ENCODE measurements at regions not wholly inside any gene's neighbourhood (a gene's known extent, or its start where the extent isn't known, plus 50 kb on each side); places are given as distances from the start of the nearest gene placed in this dataset.

DNA sequence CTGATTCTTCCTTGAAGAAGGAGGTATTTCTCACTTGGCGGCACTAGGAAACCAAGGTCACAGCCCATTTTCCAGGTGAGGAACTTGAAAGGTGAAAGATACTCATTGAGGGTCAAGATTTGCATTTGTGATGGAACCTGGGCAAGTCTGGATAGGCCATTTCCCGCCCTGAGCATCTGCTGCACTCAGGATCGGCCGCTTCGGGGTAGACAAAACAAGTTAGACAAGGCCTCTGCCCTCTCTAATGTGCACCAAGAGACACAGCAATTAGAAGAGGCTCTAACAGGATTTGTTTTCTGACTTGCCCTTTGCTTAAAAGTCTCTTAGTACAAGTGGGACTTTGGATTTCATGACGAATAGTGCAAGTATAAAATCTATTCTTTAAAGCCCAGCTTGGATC is 167.2 kb downstream of the KTN1 start:
- TF ChIP-seq, protein P1, sequence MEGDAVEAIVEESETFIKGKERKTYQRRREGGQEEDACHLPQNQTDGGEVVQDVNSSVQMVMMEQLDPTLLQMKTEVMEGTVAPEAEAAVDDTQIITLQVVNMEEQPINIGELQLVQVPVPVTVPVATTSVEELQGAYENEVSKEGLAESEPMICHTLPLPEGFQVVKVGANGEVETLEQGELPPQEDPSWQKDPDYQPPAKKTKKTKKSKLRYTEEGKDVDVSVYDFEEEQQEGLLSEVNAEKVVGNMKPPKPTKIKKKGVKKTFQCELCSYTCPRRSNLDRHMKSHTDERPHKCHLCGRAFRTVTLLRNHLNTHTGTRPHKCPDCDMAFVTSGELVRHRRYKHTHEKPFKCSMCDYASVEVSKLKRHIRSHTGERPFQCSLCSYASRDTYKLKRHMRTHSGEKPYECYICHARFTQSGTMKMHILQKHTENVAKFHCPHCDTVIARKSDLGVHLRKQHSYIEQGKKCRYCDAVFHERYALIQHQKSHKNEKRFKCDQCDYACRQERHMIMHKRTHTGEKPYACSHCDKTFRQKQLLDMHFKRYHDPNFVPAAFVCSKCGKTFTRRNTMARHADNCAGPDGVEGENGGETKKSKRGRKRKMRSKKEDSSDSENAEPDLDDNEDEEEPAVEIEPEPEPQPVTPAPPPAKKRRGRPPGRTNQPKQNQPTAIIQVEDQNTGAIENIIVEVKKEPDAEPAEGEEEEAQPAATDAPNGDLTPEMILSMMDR (IDR thresholded peaks at IDR 0.05) = no peak
- no peak for TF ChIP-seq EZH2 (IDR thresholded peaks at IDR 0.05; ENCODE audit: borderline replicate concordance, insufficient read depth, low read depth, low read length, poor library complexity, severe bottlenecking)

Data from B cell (primary cell).